ENCODE measurements at regions not wholly inside any gene's neighbourhood (a gene's known extent, or its start where the extent isn't known, plus 50 kb on each side); places are given as distances from the start of the nearest gene placed in this dataset.

- TF ChIP-seq CTCF (IDR thresholded peaks at IDR 0.05; ENCODE audit: insufficient read depth, low read depth, low read length) (no peak), EZH2 (IDR thresholded peaks at IDR 0.05; ENCODE audit: insufficient read depth, low read length) (no peak)
Measured at GRCh38 chr6:8679823-8680222, 244.5 kb upstream of the SLC35B3 start.
